NCI-H2196 treated with DMSO at 0.1 percent for 48 hours (cell line): ENCODE measurements at regions not wholly inside any gene's neighbourhood (a gene's known extent, or its start where the extent isn't known, plus 50 kb on each side); places are given as distances from the start of the nearest gene placed in this dataset.
"Not testable (repeated sequence)": the region's sequence is repeated elsewhere in the genome, so short reads cannot be mapped to it uniquely, and the experiment has no call there.

ENCODE experiments used
- DNase-seq: peaks from one replicate; lab custom pipeline; 2025; ENCODE audit not compliant: unreplicated experiment; lab: John Stamatoyannopoulos, UW

GRCh38 chr16:85270374-85270773 is 158.1 kb upstream of the CIBAR2 start:
- no peak for DNase-seq

GRCh38 chr16:85271198-85271597 is 158.9 kb upstream of the CIBAR2 start:
- no peak for DNase-seq

GRCh38 chr16:85273293-85273692 is 161.0 kb upstream of the CIBAR2 start:
- no peak for DNase-seq

- no peak for DNase-seq
Observed at GRCh38 chr16:85274501-85274900, 162.2 kb upstream of the CIBAR2 start.

GRCh38 chr16:85274924-85275323 is 162.7 kb upstream of the CIBAR2 start:
- DNase-seq: no peak

GRCh38 chr16:85275533-85276249 is 163.4 kb upstream of the CIBAR2 start:
- peak; percentile 2 for DNase-seq

- no peak for DNase-seq
Observed at GRCh38 chr16:85276258-85276657, 164.0 kb upstream of the CIBAR2 start.

GRCh38 chr16:85276721-85277120 is 164.4 kb upstream of the CIBAR2 start:
- DNase-seq: no peak

- no peak for DNase-seq
Observed at GRCh38 chr16:85278839-85279238, 166.6 kb upstream of the CIBAR2 start.

- DNase-seq: no peak
Observed at GRCh38 chr16:85279402-85279801, 167.1 kb upstream of the CIBAR2 start.

- no peak for DNase-seq
Observed at GRCh38 chr16:85279825-85280545, 167.7 kb upstream of the CIBAR2 start.

- DNase-seq: no peak
Observed at GRCh38 chr16:85281181-85281580, 168.9 kb upstream of the CIBAR2 start.

- DNase-seq: no peak
Observed at GRCh38 chr16:85282842-85283241, 170.6 kb upstream of the CIBAR2 start.

- no peak for DNase-seq
Observed at GRCh38 chr16:85283305-85284050, 171.2 kb upstream of the CIBAR2 start.

- no peak for DNase-seq
Observed at GRCh38 chr16:85284141-85284817, 172.0 kb upstream of the CIBAR2 start.

- DNase-seq: no peak
Observed at GRCh38 chr16:85285681-85286065, 173.4 kb upstream of the CIBAR2 start.

- DNase-seq: no peak
Observed at GRCh38 chr16:85286066-85286831, 174.0 kb upstream of the CIBAR2 start.

GRCh38 chr16:85286951-85287814 is 174.9 kb upstream of the CIBAR2 start:
- DNase-seq: no peak

- not testable (repeated sequence) for DNase-seq
Observed at GRCh38 chr16:85287815-85288109, 175.5 kb upstream of the CIBAR2 start.

- DNase-seq: no peak
Observed at GRCh38 chr16:85288341-85288868, 176.1 kb upstream of the CIBAR2 start.
